H1 (cell line): ENCODE measurements at regions not wholly inside any gene's neighbourhood (a gene's known extent, or its start where the extent isn't known, plus 50 kb on each side); places are given as distances from the start of the nearest gene placed in this dataset.

Experiments
- CTCF ChIA-PET: fragments of 300-600 bp; sonication (Branson Sonifier 250); formaldehyde crosslinking; loops from one replicate; lab custom pipeline; 2021; ENCODE audit not compliant: partially characterized antibody; lab: Charles Lee
- POLR2A ChIA-PET: fragments of 300-600 bp; sonication (Branson Sonifier 250); formaldehyde crosslinking; loops from one replicate; lab custom pipeline; 2021; ENCODE audit warnings: inconsistent platforms; ENCODE audit not compliant: partially characterized antibody; lab: Charles Lee
- DNase-seq, 2 experiments: peaks; one replicate each; pipeline versions ENCODE4 v3.0.0 to v3.0.0-alpha.2; 2010 to 2022; ENCODE audit warnings: low spot score in 2 of 2, low read depth in 1 of 2, mixed read lengths in 1 of 2
- FAIRE-seq: peaks from 2 replicates; lab custom pipeline; 2011; peaks lifted over from hg19 to GRCh38; lab: Jason Lieb, UNC
- H2AFZ ChIP-seq: 2 replicates; pipeline ENCODE4 v1.8.1; 2012; ENCODE audit warnings: low read length, inconsistent platforms
- H2AK5ac ChIP-seq: 2 replicates; pipeline ENCODE4 v1.6.1; 2013; ENCODE audit warnings: low read depth, low read length
- H2BK120ac ChIP-seq: replicated peaks from 2 replicates; pipeline ENCODE3; 2013; ENCODE audit warnings: low read depth, low read length, inconsistent platforms
- H2BK12ac ChIP-seq: 2 replicates; pipeline ENCODE4 v1.6.1; 2013; ENCODE audit warnings: low read depth, low read length
- H2BK15ac ChIP-seq: 2 replicates; pipeline ENCODE4 v1.6.1; 2013; ENCODE audit warnings: low read length
- H2BK20ac ChIP-seq: 2 replicates; pipeline ENCODE4 v1.6.1; 2013; ENCODE audit warnings: low read length
- H2BK5ac ChIP-seq: 2 replicates; pipeline ENCODE4 v1.6.1; 2013; ENCODE audit warnings: low read depth, low read length
- H3K14ac ChIP-seq: 2 replicates; pipeline ENCODE4 v1.6.1; 2013; ENCODE audit warnings: inconsistent platforms; ENCODE audit not compliant: insufficient read length
- H3K18ac ChIP-seq: 2 replicates; pipeline ENCODE4 v1.6.1; 2013; ENCODE audit warnings: low read length; ENCODE audit errors: extremely low read depth
- H3K23ac ChIP-seq: 2 replicates; pipeline ENCODE4 v1.6.1; 2013; ENCODE audit warnings: inconsistent platforms; ENCODE audit not compliant: insufficient read length
- H3K23me2 ChIP-seq: 2 replicates; pipeline ENCODE4 v1.6.1; 2013; ENCODE audit warnings: low read depth, low read length
- H3K27ac ChIP-seq: 2 replicates; pipeline ENCODE4 v1.6.1; 2011; ENCODE audit warnings: low read depth, low read length, inconsistent platforms
- H3K27me3 ChIP-seq, 4 experiments: replicated peaks in 1 of 4; 1 replicate in 1 of 4; 2 replicates in 3 of 4; pipeline versions ENCODE4 v1.6.1 to v1.8.1; 2011 to 2013; ENCODE audit warnings: low read length in 3 of 4, mild to moderate bottlenecking in 3 of 4, inconsistent platforms in 2 of 4, mixed read lengths in 2 of 4, moderate library complexity in 1 of 4; ENCODE audit not compliant: control insufficient read depth in 3 of 4, insufficient read depth in 3 of 4; ENCODE audit errors: extremely low read depth in 1 of 4
- H3K36me3 ChIP-seq, 4 experiments: 2 replicates each; pipeline versions ENCODE4 v1.6.1 to v1.8.1; 2011 to 2013; ENCODE audit warnings: mild to moderate bottlenecking in 4 of 4, low read length in 3 of 4, moderate library complexity in 2 of 4, control low read depth in 1 of 4, inconsistent platforms in 1 of 4; ENCODE audit not compliant: insufficient read depth in 4 of 4, control insufficient read depth in 2 of 4
- H3K4ac ChIP-seq: replicated peaks from 2 replicates; pipeline ENCODE3; 2013; ENCODE audit warnings: low read length, low read depth, mixed read lengths, inconsistent platforms; ENCODE audit not compliant: insufficient read length
- H3K4me1 ChIP-seq, 4 experiments: replicated peaks in 1 of 4; 1 replicate in 1 of 4; 2 replicates in 3 of 4; pipeline versions ENCODE4 v1.6.1 to v1.8.1; 2011 to 2013; ENCODE audit warnings: low read length in 3 of 4, inconsistent platforms in 2 of 4, mixed read lengths in 1 of 4; ENCODE audit not compliant: insufficient read depth in 4 of 4, control insufficient read depth in 3 of 4
- H3K4me2 ChIP-seq, 2 experiments: 2 replicates each; pipeline versions ENCODE4 v1.6.1 to v1.8.1; 2011 to 2013; ENCODE audit warnings: low read depth in 2 of 2, low read length in 2 of 2, control low read depth in 1 of 2, inconsistent platforms in 1 of 2, mild to moderate bottlenecking in 1 of 2; ENCODE audit not compliant: insufficient read depth in 1 of 2
- H3K4me3 ChIP-seq, 4 experiments: fragments of 200-600, 300-600 bp in 1 of 4; sonication (generic), shearing (Covaris generic), sonication (Bioruptor Twin) in 1 of 4; 2 replicates each; pipeline versions ENCODE4 v1.5.1 to v1.8.1; 2011 to 2016; ENCODE audit warnings: low read length in 4 of 4, low read depth in 3 of 4, control low read depth in 2 of 4, inconsistent platforms in 2 of 4, mild to moderate bottlenecking in 2 of 4, mixed read lengths in 1 of 4, moderate library complexity in 1 of 4; ENCODE audit not compliant: insufficient read depth in 2 of 4; ENCODE audit errors: extremely low read depth in 1 of 4
- H3K56ac ChIP-seq: replicated peaks from 2 replicates; pipeline ENCODE3; 2013; ENCODE audit warnings: low read depth, mild to moderate bottlenecking, mixed read lengths, low read length, inconsistent platforms; ENCODE audit not compliant: insufficient read length
- H3K79me1 ChIP-seq: 2 replicates; pipeline ENCODE4 v1.6.1; 2013; ENCODE audit warnings: low read depth, low read length, control low read depth
- H3K79me2 ChIP-seq, 2 experiments: 2 replicates each; pipeline versions ENCODE4 v1.6.1 to v1.8.1; 2012 to 2013; ENCODE audit warnings: low read length in 2 of 2, mild to moderate bottlenecking in 2 of 2, inconsistent platforms in 1 of 2; ENCODE audit not compliant: insufficient read depth in 2 of 2, control insufficient read depth in 1 of 2
- H3K9ac ChIP-seq, 4 experiments: replicated peaks in 1 of 4; 1 replicate in 1 of 4; 2 replicates in 3 of 4; pipeline versions ENCODE4 v1.6.1 to v1.8.1; 2011 to 2013; ENCODE audit warnings: low read depth in 3 of 4, low read length in 3 of 4, control low read depth in 2 of 4, mild to moderate bottlenecking in 2 of 4, moderate library complexity in 2 of 4, inconsistent platforms in 1 of 4; ENCODE audit errors: extremely low read depth in 1 of 4
- H3K9me3 ChIP-seq, 2 experiments: 2 replicates each; pipeline versions ENCODE4 v1.6.1 to v1.8.1; 2012 to 2013; ENCODE audit warnings: mild to moderate bottlenecking in 2 of 2, moderate library complexity in 2 of 2, control low read depth in 1 of 2, inconsistent platforms in 1 of 2, low read depth in 1 of 2, low read length in 1 of 2, mixed read lengths in 1 of 2; ENCODE audit not compliant: insufficient read depth in 2 of 2
- H4K20me1 ChIP-seq, 2 experiments: replicated peaks in 1 of 2; 2 replicates each; pipeline versions ENCODE3 to v1.8.1; 2011 to 2013; ENCODE audit warnings: inconsistent platforms in 2 of 2, low read length in 2 of 2, mild to moderate bottlenecking in 1 of 2; ENCODE audit not compliant: insufficient read depth in 2 of 2, control insufficient read depth in 1 of 2
- H4K5ac ChIP-seq: 2 replicates; pipeline ENCODE4 v1.6.1; 2013; ENCODE audit warnings: low read length, low read depth, mixed read lengths, inconsistent platforms; ENCODE audit not compliant: insufficient read length
- H4K8ac ChIP-seq: 2 replicates; pipeline ENCODE4 v1.8.0; 2013; ENCODE audit warnings: mild to moderate bottlenecking, moderate library complexity, low read length, inconsistent platforms; ENCODE audit not compliant: insufficient read depth; ENCODE audit errors: extremely low read depth
- H4K91ac ChIP-seq: replicated peaks from 2 replicates; pipeline ENCODE3; 2013; ENCODE audit warnings: low read length, mixed read lengths, inconsistent platforms; ENCODE audit not compliant: insufficient read length
- CREB1 ChIP-seq: IDR thresholded peaks from 2 replicates; pipeline ENCODE4 v1.6.1; 2012; ENCODE audit warnings: inconsistent platforms
- KDM1A ChIP-seq: fragments of 200-600, 300-600 bp; sonication (generic); IDR thresholded peaks from 2 replicates; pipeline ENCODE4 v1.7.1; 2016; ENCODE audit warnings: mild to moderate bottlenecking, low read length, borderline replicate concordance
- NRF1 ChIP-seq: IDR thresholded peaks from 2 replicates; pipeline ENCODE4 v1.6.1; 2011; ENCODE audit warnings: mild to moderate bottlenecking, low read depth, low read length, improper control_type of control experiment
- POU5F1 ChIP-seq: IDR thresholded peaks from 2 replicates; pipeline ENCODE4 v1.6.1; 2011; ENCODE audit warnings: low read depth, mild to moderate bottlenecking, low read length, moderate library complexity
- RAD21 ChIP-seq, 2 experiments: IDR thresholded peaks in 1 of 2; conservative IDR thresholded peaks in 1 of 2; 2 replicates each; pipeline ENCODE4 v1.6.1; 2011; ENCODE audit warnings: low read depth in 2 of 2, low read length in 2 of 2, improper control_type of control experiment in 1 of 2, inconsistent platforms in 1 of 2, mild to moderate bottlenecking in 1 of 2, moderate library complexity in 1 of 2
- RFX5 ChIP-seq: IDR thresholded peaks from 2 replicates; pipeline ENCODE4 v1.6.1; 2011; ENCODE audit warnings: low read depth, low read length, improper control_type of control experiment, borderline replicate concordance
- RXRA ChIP-seq: IDR thresholded peaks from 2 replicates; pipeline ENCODE4 v1.6.1; 2011; ENCODE audit warnings: low read depth, mild to moderate bottlenecking, low read length, moderate library complexity; ENCODE audit not compliant: insufficient read depth
- SIN3A ChIP-seq, 2 experiments: IDR thresholded peaks in 1 of 2; conservative IDR thresholded peaks in 1 of 2; 2 replicates each; pipeline ENCODE4 v1.6.1; 2011 to 2012; ENCODE audit warnings: low read length in 2 of 2, improper control_type of control experiment in 1 of 2, low read depth in 1 of 2, mild to moderate bottlenecking in 1 of 2
- SP4 ChIP-seq: IDR thresholded peaks from 2 replicates; pipeline ENCODE4 v1.6.1; 2012; ENCODE audit warnings: low read length, inconsistent platforms
- TAF7 ChIP-seq: optimal IDR thresholded peaks from 2 replicates; pipeline ENCODE3; 2011; ENCODE audit warnings: low read depth, mild to moderate bottlenecking, inconsistent platforms, low read length, moderate library complexity, borderline replicate concordance
- WGBS, 2 experiments: shearing (Covaris generic) in 1 of 2; methylation state at CpG; one replicate each; pipeline versions ENCODE4 v1.1.6 to v1.1.7; 2013 to 2015; ENCODE audit warnings: low lambda C conversion rate in 2 of 2, mixed read lengths in 2 of 2, inconsistent platforms in 1 of 2, low coverage in 1 of 2, missing lambda C conversion rate in 1 of 2; ENCODE audit not compliant: insufficient replicate concordance in 2 of 2, insufficient coverage in 1 of 2, insufficient read length in 1 of 2; ENCODE audit errors: extremely low coverage in 1 of 2, missing lambda C conversion rate in 1 of 2; 5-methylcytosine and 5-hydroxymethylcytosine counted together
- TF ChIP-seq, protein P1 (sequence below): IDR thresholded peaks from 2 replicates; pipeline ENCODE4 v1.6.1; 2012; ENCODE audit warnings: inconsistent platforms

GRCh38 chr11:109936661-109937180 is 156.5 kb upstream of the ZC3H12C start:
- no peak overlapping the region for H4K5ac ChIP-seq
- no peak overlapping the region for H3K27ac ChIP-seq
- no peaks in the 10 kb centered on the region for H3K36me3 ChIP-seq
- no peaks in the 10 kb centered on the region for H3K79me1 ChIP-seq
- H3K9ac ChIP-seq, result no peak overlapping the region
- no peak overlapping the region for H2AFZ ChIP-seq
- H4K8ac ChIP-seq, result no peak overlapping the region
- no peaks in the 10 kb centered on the region for H3K79me2 ChIP-seq
- no peak overlapping the region for H2BK120ac ChIP-seq
- CTCF ChIA-PET, result interaction anchor here (0.8 to 2.4 kb wide), 5 partner anchors 23 to 152 kb away, joined by 3 to 11 read pairs (median 3); no protein-coding TSS in a partner anchor
- no peak overlapping the region for H3K23ac ChIP-seq
- FAIRE-seq (no peak), DNase-seq (no peak)
- no peaks in the 10 kb centered on the region for H3K4me1 ChIP-seq
- no peak overlapping the region for H2BK12ac ChIP-seq
- no peak overlapping the region for H3K14ac ChIP-seq
- no peaks in the 10 kb centered on the region for H3K9me3 ChIP-seq
- no peak overlapping the region for H3K4ac ChIP-seq
- POLR2A ChIA-PET, result no interaction called here
- no peak overlapping the region for H2AK5ac ChIP-seq
- no peak overlapping the region for H4K91ac ChIP-seq
- no peak overlapping the region for H3K18ac ChIP-seq
- H3K27me3 ChIP-seq, result no peaks in the 10 kb centered on the region
- H3K56ac ChIP-seq, result no peak overlapping the region
- H3K4me3 ChIP-seq, result no peak overlapping the region
- no peak overlapping the region for H3K4me2 ChIP-seq
- H2BK15ac ChIP-seq, result no peak overlapping the region
- no peak overlapping the region for H2BK5ac ChIP-seq
- 93% methylated on average over 2 of the region's 2 CpGs; no CpG with 5 or more reads in 1 of the 2 experiments for WGBS, 2 experiments
- no peaks in the 10 kb centered on the region for H4K20me1 ChIP-seq
- peaks cover 2% of the 10 kb centered on the region; the same call in 1 of the 2 replicates for H3K23me2 ChIP-seq
- no peak overlapping the region for H2BK20ac ChIP-seq
- no peak for TF ChIP-seq CREB1
- no peak for TF ChIP-seq NRF1
- TF ChIP-seq RXRA, result no peak
- no peak for TF ChIP-seq SIN3A (conservative IDR thresholded peaks at IDR 0.05 in 1 of 2, IDR thresholded peaks at IDR 0.05 in 1 of 2; ENCODE audit: low read depth in 1 of 2, low read length in 2 of 2)
- no peak for TF ChIP-seq KDM1A
- TF ChIP-seq, protein P1, sequence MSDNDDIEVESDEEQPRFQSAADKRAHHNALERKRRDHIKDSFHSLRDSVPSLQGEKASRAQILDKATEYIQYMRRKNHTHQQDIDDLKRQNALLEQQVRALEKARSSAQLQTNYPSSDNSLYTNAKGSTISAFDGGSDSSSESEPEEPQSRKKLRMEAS, result no peak
- TF ChIP-seq POU5F1, result no peak
- no peak for TF ChIP-seq TAF7
- TF ChIP-seq RAD21 (IDR thresholded peaks at IDR 0.05 in 1 of 2, conservative IDR thresholded peaks at IDR 0.05 in 1 of 2; ENCODE audit: low read depth in 2 of 2, low read length in 2 of 2), result no peak
- TF ChIP-seq SP4, result no peak
- TF ChIP-seq RFX5, result no peak
